Neural progenitor cell (in vitro differentiated cells): ENCODE measurements at regions not wholly inside any gene's neighbourhood (a gene's known extent, or its start where the extent isn't known, plus 50 kb on each side); places are given as distances from the start of the nearest gene placed in this dataset.
A peak's percentile ranks its signal among the peaks of the same experiment; 100 is the strongest.

ENCODE experiments used
- DNase-seq: peaks from one replicate; pipeline ENCODE4 v3.0.0-alpha.2; 2016; ENCODE audit warnings: low spot score
- H2AFZ ChIP-seq: fragments of 200-600 bp; sonication (generic); replicated peaks from 2 replicates; pipeline ENCODE4 v1.6.1; 2016; ENCODE audit warnings: antibody characterized with exemption
- H3F3A ChIP-seq: fragments of 200-600 bp; sonication (generic); 2 replicates; pipeline ENCODE4 v1.6.1; 2016; ENCODE audit warnings: antibody characterized with exemption, low read depth
- H3K27ac ChIP-seq: fragments of 200-600 bp; sonication (generic); 2 replicates; pipeline ENCODE4 v1.5.1; 2016; ENCODE audit warnings: mild to moderate bottlenecking
- H3K27me3 ChIP-seq: fragments of 200-600 bp; sonication (generic); 2 replicates; pipeline ENCODE4 v1.6.1; 2016; ENCODE audit warnings: mild to moderate bottlenecking, moderate library complexity
- H3K36me3 ChIP-seq: fragments of 200-600 bp; sonication (generic); 2 replicates; pipeline ENCODE4 v1.5.1; 2016
- H3K4me1 ChIP-seq: fragments of 200-600 bp; sonication (generic); 2 replicates; pipeline ENCODE4 v1.6.1; 2016; ENCODE audit warnings: mixed run types
- H3K4me2 ChIP-seq: fragments of 200-600 bp; sonication (generic); 2 replicates; pipeline ENCODE4 v1.6.1; 2016
- H3K4me3 ChIP-seq: fragments of 200-600 bp; sonication (generic); 2 replicates; pipeline ENCODE4 v1.5.1; 2016
- H3K79me2 ChIP-seq: fragments of 200-600 bp; sonication (generic); 2 replicates; pipeline ENCODE4 v1.6.1; 2016; ENCODE audit warnings: low read depth
- H3K9ac ChIP-seq: fragments of 200-600 bp; sonication (generic); 2 replicates; pipeline ENCODE4 v1.6.1; 2016
- H3K9me3 ChIP-seq: fragments of 200-600 bp; sonication (generic); 2 replicates; pipeline ENCODE4 v1.5.1; 2016; ENCODE audit warnings: low read depth
- H4K20me1 ChIP-seq: fragments of 200-600 bp; sonication (generic); 2 replicates; pipeline ENCODE4 v1.6.1; 2016; ENCODE audit warnings: low read depth
- H3K27ac Mint-ChIP-seq: 3 replicates; pipeline ENCODE4 v1.8.0; 2021; ENCODE audit warnings: mixed read lengths
- H3K27me3 Mint-ChIP-seq: 2 replicates; pipeline ENCODE4 v1.8.0; 2022; ENCODE audit warnings: low read depth, mild to moderate bottlenecking, inconsistent platforms, moderate library complexity, mixed read lengths; ENCODE audit not compliant: insufficient read depth
- H3K36me3 Mint-ChIP-seq: 3 replicates; pipeline ENCODE4 v1.8.0; 2021; ENCODE audit warnings: mixed read lengths
- H3K4me1 Mint-ChIP-seq: 3 replicates; pipeline ENCODE4 v1.8.0; 2021; ENCODE audit warnings: mixed read lengths
- H3K4me3 Mint-ChIP-seq: 3 replicates; pipeline ENCODE4 v1.8.0; 2021; ENCODE audit warnings: mild to moderate bottlenecking, moderate library complexity, mixed read lengths
- H3K9me3 Mint-ChIP-seq: 3 replicates; pipeline ENCODE4 v1.8.0; 2020; ENCODE audit warnings: mixed read lengths
- CTCF ChIP-seq: fragments of 200-600 bp; sonication (generic); IDR thresholded peaks from 2 replicates; pipeline ENCODE4 v1.5.1; 2017; ENCODE audit warnings: antibody characterized with exemption, mild to moderate bottlenecking
- EZH2 ChIP-seq: fragments of 200-600 bp; sonication (generic); IDR thresholded peaks from 2 replicates; pipeline ENCODE4 v1.6.1; 2017; ENCODE audit warnings: antibody characterized with exemption, mild to moderate bottlenecking, moderate library complexity
- EZH2phosphoT487 ChIP-seq: fragments of 200-600 bp; sonication (generic); IDR thresholded peaks from 2 replicates; pipeline ENCODE4 v1.6.1; 2017; ENCODE audit warnings: antibody characterized with exemption

- H2AFZ ChIP-seq: no peak overlapping the region
- H3K4me3 ChIP-seq: no peak overlapping the region
- H3F3A ChIP-seq: no peaks in the 10 kb centered on the region
- Mint-ChIP-seq H3K4me1 (peaks cover 13% of the 10 kb centered on the region), H3K9me3 (peaks cover 2% of the 10 kb centered on the region), H3K36me3 (no peaks in the 10 kb centered on the region), H3K4me3 (no peak overlapping the region), H3K27ac (no peak overlapping the region), H3K27me3 (peaks cover 3% of the 10 kb centered on the region)
- TF ChIP-seq EZH2: no peak
- TF ChIP-seq EZH2phosphoT487: no peak
- no peak for TF ChIP-seq CTCF
- H3K9me3 ChIP-seq: peaks cover 4% of the 10 kb centered on the region
- H3K79me2 ChIP-seq: no peaks in the 10 kb centered on the region
- no peaks in the 10 kb centered on the region for H3K4me1 ChIP-seq
- H3K9ac ChIP-seq: no peak overlapping the region
- H3K27me3 ChIP-seq: no peaks in the 10 kb centered on the region
- no peaks in the 10 kb centered on the region for H4K20me1 ChIP-seq
- no peak for DNase-seq
- no peak overlapping the region for H3K27ac ChIP-seq
- no peaks in the 10 kb centered on the region for H3K36me3 ChIP-seq
- H3K4me2 ChIP-seq: no peak overlapping the region
These were observed 72.4 kb downstream of the NUDT12 start for GRCh38 chr5:103490030-103490739.

GRCh38 chr5:103489307-103489706 lies 73.3 kb downstream of the NUDT12 start:
- Mint-ChIP-seq H3K4me3 (no peak overlapping the region), H3K9me3 (peaks cover 2% of the 10 kb centered on the region), H3K36me3 (no peaks in the 10 kb centered on the region), H3K27me3 (peaks cover 2% of the 10 kb centered on the region), H3K27ac (peak overlapping the region; percentile 94), H3K4me1 (peaks cover 14% of the 10 kb centered on the region)
- no peak for DNase-seq
- Histone ChIP-seq H3K27me3 (no peaks in the 10 kb centered on the region), H2AFZ (no peak overlapping the region), H3F3A (no peaks in the 10 kb centered on the region), H3K4me2 (no peak overlapping the region), H3K36me3 (no peaks in the 10 kb centered on the region), H3K27ac (no peak overlapping the region), H4K20me1 (no peaks in the 10 kb centered on the region), H3K4me3 (no peak overlapping the region), H3K9ac (no peak overlapping the region), H3K4me1 (no peaks in the 10 kb centered on the region), H3K79me2 (no peaks in the 10 kb centered on the region), H3K9me3 (peaks cover under 1% of the 10 kb centered on the region)
- TF ChIP-seq EZH2 (no peak), EZH2phosphoT487 (no peak), CTCF (no peak)

- no peak overlapping the region for H2AFZ ChIP-seq
- Mint-ChIP-seq H3K36me3 (no peaks in the 10 kb centered on the region), H3K27ac (no peak overlapping the region)
These were observed 74.6 kb downstream of the NUDT12 start for GRCh38 chr5:103487822-103488493.

More at GRCh38 chr5:103487822-103488493, 74.6 kb downstream of the NUDT12 start:
- Histone ChIP-seq H4K20me1 (no peaks in the 10 kb centered on the region), H3K9me3 (no peaks in the 10 kb centered on the region), H3K79me2 (no peaks in the 10 kb centered on the region), H3K9ac (no peak overlapping the region), H3K27ac (no peak overlapping the region), H3K27me3 (no peaks in the 10 kb centered on the region), H3K4me2 (no peak overlapping the region), H3K4me1 (no peaks in the 10 kb centered on the region), H3F3A (no peaks in the 10 kb centered on the region), H3K4me3 (no peak overlapping the region), H3K36me3 (no peaks in the 10 kb centered on the region)
- DNase-seq: no peak
- no peak for TF ChIP-seq EZH2
- no peak for TF ChIP-seq CTCF
- no peak for TF ChIP-seq EZH2phosphoT487
- Mint-ChIP-seq H3K4me3 (no peak overlapping the region), H3K4me1 (peaks cover 22% of the 10 kb centered on the region), H3K27me3 (peaks cover 2% of the 10 kb centered on the region), H3K9me3 (no peaks in the 10 kb centered on the region)
